ENCODE measurements at regions not wholly inside any gene's neighbourhood (a gene's known extent, or its start where the extent isn't known, plus 50 kb on each side); places are given as distances from the start of the nearest gene placed in this dataset.
"Not testable (repeated sequence)": the region's sequence is repeated elsewhere in the genome, so short reads cannot be mapped to it uniquely, and the experiment has no call there.

DNA sequence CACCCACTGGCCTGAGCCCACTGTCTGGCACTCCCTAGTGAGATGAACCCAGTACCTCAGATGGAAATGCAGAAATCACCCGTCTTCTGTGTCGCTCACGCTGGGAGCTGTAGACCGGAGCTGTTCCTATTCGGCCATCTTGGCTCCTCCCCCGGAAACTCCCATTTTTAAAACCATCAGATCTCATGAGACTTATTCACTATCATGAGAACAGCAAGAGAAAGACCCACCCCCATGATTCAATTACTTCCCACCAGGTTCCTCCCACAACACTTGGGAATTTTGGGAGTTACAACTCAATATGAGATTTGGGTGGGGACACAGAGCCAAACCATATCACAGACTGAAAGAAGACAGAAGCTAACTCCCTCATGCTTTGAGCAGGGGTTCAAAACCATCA lies 134.5 kb downstream of the SLC39A8 start:
- H4K91ac ChIP-seq (ENCODE audit: low read depth, low read length); H3K27me3 ChIP-seq (ENCODE audit: insufficient read depth, low read length); H3K79me2 ChIP-seq (ENCODE audit: control insufficient read depth, insufficient read depth, low read length, poor library complexity); H2BK12ac ChIP-seq (ENCODE audit: low read length); H4K12ac ChIP-seq (ENCODE audit: low read depth, low read length); H3K9me3 ChIP-seq (ENCODE audit: insufficient read depth, low read depth, low read length); H2BK5ac ChIP-seq (ENCODE audit: low read depth, low read length, poor library complexity); H3K27ac ChIP-seq (ENCODE audit: low read depth, low read length); H3K4me2 ChIP-seq (ENCODE audit: low read length); H3K9ac ChIP-seq (ENCODE audit: low read length); H3K36me3 ChIP-seq (ENCODE audit: control insufficient read depth in 1 of 2, insufficient read depth in 2 of 2, low read length in 2 of 2); H3K4me3 ChIP-seq (ENCODE audit: low read depth, low read length); H2AK5ac ChIP-seq (ENCODE audit: low read length); H2BK120ac ChIP-seq (ENCODE audit: insufficient read depth, low read length, poor library complexity); H3K23ac ChIP-seq (ENCODE audit: low read length); H3K4me1 ChIP-seq (ENCODE audit: control insufficient read depth in 1 of 2, insufficient read depth in 2 of 2, low read length in 2 of 2); H4K8ac ChIP-seq (ENCODE audit: low read depth, low read length); H3K79me1 ChIP-seq (ENCODE audit: low read length); DNase-seq; H3K4ac ChIP-seq (ENCODE audit: low read depth, low read length); H3K14ac ChIP-seq (ENCODE audit: low read length); H3K18ac ChIP-seq (ENCODE audit: low read length); H2AFZ ChIP-seq (ENCODE audit: insufficient read depth, low read length, poor library complexity): not testable (repeated sequence)
- WGBS (ENCODE audit: extremely low coverage, insufficient coverage, insufficient read length), result no CpG with 5 or more reads among the region's 6 CpGs

DNA sequence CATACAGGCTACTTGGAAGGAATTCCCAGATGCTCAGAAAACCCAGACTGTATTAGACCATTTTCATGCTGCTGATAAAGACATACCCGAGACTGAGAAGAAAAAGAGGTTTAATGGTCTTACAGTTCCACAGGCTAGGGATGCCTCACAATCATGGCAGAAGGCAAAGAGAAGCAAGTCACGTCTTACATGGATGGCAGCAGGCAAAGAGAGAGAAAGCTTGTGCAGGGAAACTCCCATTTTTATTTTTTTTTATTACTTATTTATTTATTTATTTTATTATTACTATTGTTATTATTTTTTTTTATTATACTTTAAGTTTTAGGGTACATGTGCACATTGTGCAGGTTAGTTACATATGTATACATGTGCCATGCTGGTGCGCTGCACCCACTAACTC lies 140.6 kb downstream of the SLC39A8 start:
- H2BK5ac ChIP-seq (ENCODE audit: low read depth, low read length, poor library complexity), result not testable (repeated sequence)

DNA sequence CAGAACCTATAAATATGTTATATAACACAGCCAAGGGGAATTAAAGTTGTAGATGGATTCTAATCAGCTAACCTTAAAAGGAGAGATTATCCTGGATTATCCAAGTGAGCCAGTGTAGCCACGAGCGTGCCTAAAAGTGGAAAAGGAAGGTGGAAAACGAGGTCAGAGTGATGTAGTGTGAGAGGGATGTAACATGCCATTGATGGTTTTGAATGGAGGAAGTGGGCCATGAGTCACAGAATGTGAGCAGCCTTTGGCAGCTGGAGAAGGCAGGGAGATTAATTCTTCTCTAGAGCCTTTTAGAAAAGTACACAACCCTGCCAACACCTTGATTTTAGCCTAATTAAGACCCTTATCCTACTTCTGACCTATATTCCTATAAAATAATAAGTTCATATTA lies 149.1 kb downstream of the SLC39A8 start:
- Histone ChIP-seq H3K4me3 (ENCODE audit: low read depth, low read length) (no peak overlapping the region), H2AFZ (ENCODE audit: insufficient read depth, low read length, poor library complexity) (no peak overlapping the region), H4K12ac (ENCODE audit: low read depth, low read length) (no peak overlapping the region), H3K18ac (ENCODE audit: low read length) (no peak overlapping the region), H3K14ac (ENCODE audit: low read length) (no peak overlapping the region), H4K8ac (ENCODE audit: low read depth, low read length) (no peak overlapping the region), H2BK5ac (ENCODE audit: low read depth, low read length, poor library complexity) (no peak overlapping the region), H3K9ac (ENCODE audit: low read length) (no peak overlapping the region), H3K4me1 (ENCODE audit: control insufficient read depth in 1 of 2, insufficient read depth in 2 of 2, low read length in 2 of 2) (no peaks in the 10 kb centered on the region), H3K79me2 (ENCODE audit: control insufficient read depth, insufficient read depth, low read length, poor library complexity) (no peaks in the 10 kb centered on the region), H3K27me3 (ENCODE audit: insufficient read depth, low read length) (no peaks in the 10 kb centered on the region), H3K27ac (ENCODE audit: low read depth, low read length) (no peak overlapping the region), H3K36me3 (ENCODE audit: control insufficient read depth in 1 of 2, insufficient read depth in 2 of 2, low read length in 2 of 2) (no peaks in the 10 kb centered on the region), H3K9me3 (ENCODE audit: insufficient read depth, low read depth, low read length) (no peaks in the 10 kb centered on the region), H2BK120ac (ENCODE audit: insufficient read depth, low read length, poor library complexity) (no peak overlapping the region), H3K4ac (ENCODE audit: low read depth, low read length) (no peak overlapping the region), H3K23ac (ENCODE audit: low read length) (no peak overlapping the region), H3K4me2 (ENCODE audit: low read length) (no peak overlapping the region), H3K79me1 (ENCODE audit: low read length) (no peaks in the 10 kb centered on the region), H2AK5ac (ENCODE audit: low read length) (no peak overlapping the region), H4K91ac (ENCODE audit: low read depth, low read length) (no peak overlapping the region), H2BK12ac (ENCODE audit: low read length) (no peak overlapping the region)
- no CpG with 5 or more reads among the region's 3 CpGs for WGBS (ENCODE audit: extremely low coverage, insufficient coverage, insufficient read length)
- no peak for DNase-seq

More for the DNA sequence above, 140.6 kb downstream of the SLC39A8 start:
- H3K14ac ChIP-seq (ENCODE audit: low read length); H4K12ac ChIP-seq (ENCODE audit: low read depth, low read length); DNase-seq; H3K9ac ChIP-seq (ENCODE audit: low read length); H3K4ac ChIP-seq (ENCODE audit: low read depth, low read length); H2AK5ac ChIP-seq (ENCODE audit: low read length); H2AFZ ChIP-seq (ENCODE audit: insufficient read depth, low read length, poor library complexity); H2BK12ac ChIP-seq (ENCODE audit: low read length); H3K27ac ChIP-seq (ENCODE audit: low read depth, low read length); H3K9me3 ChIP-seq (ENCODE audit: insufficient read depth, low read depth, low read length); H3K79me1 ChIP-seq (ENCODE audit: low read length); H3K23ac ChIP-seq (ENCODE audit: low read length); H4K8ac ChIP-seq (ENCODE audit: low read depth, low read length); H3K4me2 ChIP-seq (ENCODE audit: low read length); H3K4me3 ChIP-seq (ENCODE audit: low read depth, low read length); H3K18ac ChIP-seq (ENCODE audit: low read length); H2BK120ac ChIP-seq (ENCODE audit: insufficient read depth, low read length, poor library complexity); H4K91ac ChIP-seq (ENCODE audit: low read depth, low read length); H3K27me3 ChIP-seq (ENCODE audit: insufficient read depth, low read length); H3K4me1 ChIP-seq (ENCODE audit: control insufficient read depth in 1 of 2, insufficient read depth in 2 of 2, low read length in 2 of 2); H3K79me2 ChIP-seq (ENCODE audit: control insufficient read depth, insufficient read depth, low read length, poor library complexity); H3K36me3 ChIP-seq (ENCODE audit: control insufficient read depth in 1 of 2, insufficient read depth in 2 of 2, low read length in 2 of 2): not testable (repeated sequence)
- no CpG with 5 or more reads among the region's 3 CpGs for WGBS (ENCODE audit: extremely low coverage, insufficient coverage, insufficient read length)

DNA sequence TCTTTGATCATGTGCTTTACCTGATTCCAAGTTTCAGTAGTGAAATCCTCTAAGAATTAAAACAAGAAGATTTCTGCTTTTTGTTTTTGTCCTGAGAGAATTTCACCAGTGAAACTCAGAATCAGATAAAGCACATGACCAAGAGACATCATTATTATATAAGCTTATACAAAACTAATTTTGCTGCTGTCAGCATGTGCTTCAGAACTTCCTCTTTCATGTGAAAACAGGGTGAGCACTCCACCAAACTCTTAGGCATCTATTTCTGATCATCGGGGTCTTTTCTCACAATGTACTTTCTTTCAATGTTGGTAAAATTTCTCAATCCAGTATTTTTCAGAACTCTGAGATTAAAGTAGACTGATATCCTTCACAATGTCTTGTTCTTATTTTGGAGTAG lies 152.1 kb downstream of the SLC39A8 start:
- H2BK12ac ChIP-seq (ENCODE audit: low read length), result no peak overlapping the region
- no CpG with 5 or more reads among the region's 1 CpG for WGBS (ENCODE audit: extremely low coverage, insufficient coverage, insufficient read length)

More for the DNA sequence above, 152.1 kb downstream of the SLC39A8 start:
- Histone ChIP-seq H3K27ac (ENCODE audit: low read depth, low read length) (no peak overlapping the region), H3K14ac (ENCODE audit: low read length) (no peak overlapping the region), H3K18ac (ENCODE audit: low read length) (no peak overlapping the region), H3K4me3 (ENCODE audit: low read depth, low read length) (no peak overlapping the region), H3K4ac (ENCODE audit: low read depth, low read length) (no peak overlapping the region), H2BK5ac (ENCODE audit: low read depth, low read length, poor library complexity) (no peak overlapping the region), H4K91ac (ENCODE audit: low read depth, low read length) (no peak overlapping the region), H3K23ac (ENCODE audit: low read length) (no peak overlapping the region), H4K8ac (ENCODE audit: low read depth, low read length) (no peak overlapping the region), H2AFZ (ENCODE audit: insufficient read depth, low read length, poor library complexity) (no peak overlapping the region), H3K79me1 (ENCODE audit: low read length) (no peaks in the 10 kb centered on the region), H3K27me3 (ENCODE audit: insufficient read depth, low read length) (no peaks in the 10 kb centered on the region), H2AK5ac (ENCODE audit: low read length) (no peak overlapping the region), H3K36me3 (ENCODE audit: control insufficient read depth in 1 of 2, insufficient read depth in 2 of 2, low read length in 2 of 2) (no peaks in the 10 kb centered on the region), H2BK120ac (ENCODE audit: insufficient read depth, low read length, poor library complexity) (no peak overlapping the region), H3K4me2 (ENCODE audit: low read length) (no peak overlapping the region), H4K12ac (ENCODE audit: low read depth, low read length) (no peak overlapping the region), H3K79me2 (ENCODE audit: control insufficient read depth, insufficient read depth, low read length, poor library complexity) (no peaks in the 10 kb centered on the region), H3K4me1 (ENCODE audit: control insufficient read depth in 1 of 2, insufficient read depth in 2 of 2, low read length in 2 of 2) (no peaks in the 10 kb centered on the region), H3K9ac (ENCODE audit: low read length) (no peak overlapping the region), H3K9me3 (ENCODE audit: insufficient read depth, low read depth, low read length) (no peaks in the 10 kb centered on the region)
- DNase-seq, result no peak
